Mesendoderm (in vitro differentiated cells): ENCODE measurements at regions not wholly inside any gene's neighbourhood (a gene's known extent, or its start where the extent isn't known, plus 50 kb on each side); places are given as distances from the start of the nearest gene placed in this dataset.

Experiments
- DNase-seq: peaks from one replicate; pipeline ENCODE4 v3.0.0; 2013
- H2AK5ac ChIP-seq: 2 replicates; pipeline ENCODE4 v1.6.1; 2013; ENCODE audit warnings: low read length, inconsistent platforms
- H2BK120ac ChIP-seq: 2 replicates; pipeline ENCODE4 v1.6.1; 2013; ENCODE audit warnings: low read depth, mild to moderate bottlenecking, low read length, moderate library complexity, mixed read lengths
- H2BK15ac ChIP-seq: replicated peaks from 2 replicates; pipeline ENCODE4 v1.6.1; 2013; ENCODE audit warnings: low read depth, mild to moderate bottlenecking, moderate library complexity
- H2BK5ac ChIP-seq: 2 replicates; pipeline ENCODE4 v1.6.1; 2013; ENCODE audit warnings: low read length, inconsistent platforms
- H3K18ac ChIP-seq: 2 replicates; pipeline ENCODE4 v1.6.1; 2013; ENCODE audit warnings: mild to moderate bottlenecking, low read length, mixed read lengths
- H3K23ac ChIP-seq: one replicate; pipeline ENCODE4 v1.6.1; 2013; ENCODE audit warnings: low read length
- H3K27ac ChIP-seq: 2 replicates; pipeline ENCODE4 v1.5.1; 2013; ENCODE audit warnings: low read depth, mild to moderate bottlenecking, inconsistent platforms, low read length, moderate library complexity
- H3K27me3 ChIP-seq: 2 replicates; pipeline ENCODE4 v1.6.1; 2013; ENCODE audit warnings: low read length, control low read depth, mild to moderate bottlenecking, inconsistent platforms; ENCODE audit not compliant: insufficient read depth, poor library complexity
- H3K36me3 ChIP-seq: 2 replicates; pipeline ENCODE4 v1.6.1; 2013; ENCODE audit warnings: low read length, inconsistent platforms; ENCODE audit not compliant: control insufficient read depth, insufficient read depth
- H3K4ac ChIP-seq: one replicate; pipeline ENCODE4 v1.6.1; 2013; ENCODE audit warnings: low read depth, mild to moderate bottlenecking, low read length, moderate library complexity
- H3K4me1 ChIP-seq: 2 replicates; pipeline ENCODE4 v1.6.1; 2013; ENCODE audit warnings: low read depth, low read length, inconsistent platforms; ENCODE audit not compliant: control insufficient read depth
- H3K4me2 ChIP-seq: 2 replicates; pipeline ENCODE4 v1.6.1; 2013; ENCODE audit warnings: low read length
- H3K4me3 ChIP-seq: 2 replicates; pipeline ENCODE4 v1.5.1; 2013; ENCODE audit warnings: mild to moderate bottlenecking, low read length
- H3K56ac ChIP-seq: one replicate; pipeline ENCODE4 v1.6.1; 2013; ENCODE audit warnings: low read length
- H3K79me1 ChIP-seq: 2 replicates; pipeline ENCODE4 v1.6.1; 2013; ENCODE audit warnings: low read length, inconsistent platforms
- H3K79me2 ChIP-seq: 2 replicates; pipeline ENCODE4 v1.6.1; 2013; ENCODE audit warnings: mild to moderate bottlenecking, low read length; ENCODE audit not compliant: control insufficient read depth, insufficient read depth
- H3K9ac ChIP-seq: 2 replicates; pipeline ENCODE4 v1.6.1; 2013; ENCODE audit warnings: low read length, inconsistent platforms
- H4K5ac ChIP-seq: one replicate; pipeline ENCODE4 v1.6.1; 2013; ENCODE audit warnings: low read length
- H4K8ac ChIP-seq: one replicate; pipeline ENCODE4 v1.6.1; 2013; ENCODE audit warnings: low read depth, mild to moderate bottlenecking, control low read depth, low read length, moderate library complexity
- WGBS: extraction: QIAGEN DNeasy Blood & Tissue Kit; methylation state at CpG from one replicate; pipeline ENCODE4 v1.1.7; 2013; ENCODE audit warnings: low lambda C conversion rate, missing lambda C conversion rate; ENCODE audit not compliant: insufficient coverage; ENCODE audit errors: extremely low coverage; 5-methylcytosine and 5-hydroxymethylcytosine counted together

DNA sequence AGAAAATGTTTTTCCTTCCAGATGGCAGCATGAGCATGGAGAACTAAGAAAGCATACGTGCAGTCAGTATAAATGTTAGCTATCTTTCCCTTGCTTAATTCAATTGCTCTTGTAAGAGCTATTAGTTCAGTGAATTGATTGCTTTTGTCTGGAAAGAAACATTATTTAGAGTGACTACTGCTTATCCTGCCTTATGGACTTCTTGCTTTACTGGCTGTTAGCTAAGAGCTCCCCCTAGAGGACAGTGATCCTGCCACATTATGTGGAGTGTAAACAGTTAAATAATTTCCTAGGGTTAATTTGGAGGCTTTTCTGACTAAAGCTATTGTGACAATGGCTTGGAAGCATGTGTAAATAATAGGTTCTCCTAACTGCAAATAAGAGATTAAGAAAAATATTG is 1402.4 kb downstream of the FAM133A start:
- no peaks in the 10 kb centered on the region for H3K27me3 ChIP-seq
- no peaks in the 10 kb centered on the region for H3K79me1 ChIP-seq
- H3K56ac ChIP-seq: no peak overlapping the region
- H4K5ac ChIP-seq: no peak overlapping the region
- H3K9ac ChIP-seq: no peak overlapping the region
- H2BK15ac ChIP-seq: no peak overlapping the region
- no peak overlapping the region for H2BK120ac ChIP-seq
- H3K4me1 ChIP-seq: no peaks in the 10 kb centered on the region
- H3K18ac ChIP-seq: no peak overlapping the region
- no peaks in the 10 kb centered on the region for H3K79me2 ChIP-seq
- H3K23ac ChIP-seq: no peak overlapping the region
- no peak overlapping the region for H2AK5ac ChIP-seq
- no peak overlapping the region for H4K8ac ChIP-seq
- WGBS: no CpG with 5 or more reads among the region's 1 CpG
- H3K4me3 ChIP-seq: no peak overlapping the region
- peak; percentile 56 for DNase-seq
- no peak overlapping the region for H3K4me2 ChIP-seq
- no peak overlapping the region for H2BK5ac ChIP-seq
- H3K4ac ChIP-seq: no peak overlapping the region
- no peaks in the 10 kb centered on the region for H3K36me3 ChIP-seq
- H3K27ac ChIP-seq: no peak overlapping the region

DNA sequence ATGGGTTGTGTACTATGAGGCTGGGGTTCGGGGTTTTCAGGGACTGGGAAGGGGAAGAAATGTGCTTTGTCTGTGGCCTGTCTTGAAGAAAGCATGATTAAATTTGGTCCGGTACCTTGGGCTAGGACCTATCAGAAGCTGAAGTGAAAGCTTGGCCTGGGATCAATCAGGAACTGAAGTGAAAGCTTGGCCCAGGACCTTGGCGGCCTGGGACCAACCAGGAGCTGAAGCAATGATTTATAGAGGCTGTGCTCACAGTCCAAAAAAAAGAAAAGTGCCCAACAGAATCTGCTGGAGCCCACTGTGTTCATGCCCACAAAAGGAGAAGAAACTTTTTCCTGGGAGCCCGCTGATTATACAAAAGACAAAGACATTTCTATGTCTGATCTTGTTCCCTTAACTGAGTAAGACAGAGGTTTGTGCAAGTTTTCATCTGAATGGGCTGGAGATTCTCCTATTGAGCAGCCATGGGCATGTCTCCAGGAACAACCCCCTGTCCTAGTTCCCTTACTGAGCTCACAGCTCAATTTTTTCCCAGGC is 1427.9 kb downstream of the FAM133A start:
- no peak overlapping the region for H4K8ac ChIP-seq
- no peaks in the 10 kb centered on the region for H3K79me2 ChIP-seq
- no peak overlapping the region for H2BK120ac ChIP-seq
- H2BK5ac ChIP-seq: no peak overlapping the region
- H4K5ac ChIP-seq: no peak overlapping the region
- H3K36me3 ChIP-seq: no peaks in the 10 kb centered on the region
- no peaks in the 10 kb centered on the region for H3K27me3 ChIP-seq
- no peak overlapping the region for H2BK15ac ChIP-seq
- H3K4me1 ChIP-seq: no peaks in the 10 kb centered on the region
- H3K23ac ChIP-seq: no peak overlapping the region
- no peak for DNase-seq
- H3K4ac ChIP-seq: no peak overlapping the region
- peak overlapping the region; percentile 87 for H3K18ac ChIP-seq
- H2AK5ac ChIP-seq: no peak overlapping the region
- H3K4me2 ChIP-seq: no peak overlapping the region
- H3K4me3 ChIP-seq: no peak overlapping the region
- no CpG with 5 or more reads among the region's 4 CpGs for WGBS
- no peak overlapping the region for H3K9ac ChIP-seq
- no peak overlapping the region for H3K56ac ChIP-seq
- H3K79me1 ChIP-seq: no peaks in the 10 kb centered on the region
- no peak overlapping the region for H3K27ac ChIP-seq

DNA sequence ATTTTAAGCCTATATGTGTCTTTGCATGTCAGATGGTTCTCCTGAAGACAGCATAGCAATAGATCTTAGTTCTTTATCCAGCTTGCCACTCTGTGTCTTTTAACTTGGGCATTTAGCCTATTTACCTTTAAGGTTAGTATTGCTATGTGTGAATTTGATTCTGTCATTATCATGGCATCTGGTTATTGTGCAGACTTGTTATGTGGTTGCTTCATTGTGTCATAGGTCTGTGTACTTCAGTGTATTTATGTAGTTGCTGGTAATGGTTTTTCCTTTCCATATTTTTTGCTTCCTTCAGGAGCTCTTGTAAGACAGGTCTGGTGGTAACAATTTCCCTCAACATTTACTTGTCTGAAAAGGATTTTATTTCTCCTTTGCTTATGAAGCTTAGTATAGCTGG is 1443.5 kb downstream of the FAM133A start:
- Histone ChIP-seq H3K4me1 (no peaks in the 10 kb centered on the region), H3K18ac (no peak overlapping the region), H3K4me2 (no peak overlapping the region), H3K4ac (no peak overlapping the region), H3K79me2 (no peaks in the 10 kb centered on the region), H3K79me1 (no peaks in the 10 kb centered on the region), H3K56ac (no peak overlapping the region), H4K8ac (no peak overlapping the region), H2AK5ac (no peak overlapping the region), H3K36me3 (no peaks in the 10 kb centered on the region), H4K5ac (no peak overlapping the region), H3K27ac (no peak overlapping the region), H3K9ac (no peak overlapping the region), H2BK5ac (no peak overlapping the region), H2BK120ac (no peak overlapping the region), H3K27me3 (no peaks in the 10 kb centered on the region), H2BK15ac (no peak overlapping the region), H3K23ac (no peak overlapping the region), H3K4me3 (no peak overlapping the region)
- no peak for DNase-seq

DNA sequence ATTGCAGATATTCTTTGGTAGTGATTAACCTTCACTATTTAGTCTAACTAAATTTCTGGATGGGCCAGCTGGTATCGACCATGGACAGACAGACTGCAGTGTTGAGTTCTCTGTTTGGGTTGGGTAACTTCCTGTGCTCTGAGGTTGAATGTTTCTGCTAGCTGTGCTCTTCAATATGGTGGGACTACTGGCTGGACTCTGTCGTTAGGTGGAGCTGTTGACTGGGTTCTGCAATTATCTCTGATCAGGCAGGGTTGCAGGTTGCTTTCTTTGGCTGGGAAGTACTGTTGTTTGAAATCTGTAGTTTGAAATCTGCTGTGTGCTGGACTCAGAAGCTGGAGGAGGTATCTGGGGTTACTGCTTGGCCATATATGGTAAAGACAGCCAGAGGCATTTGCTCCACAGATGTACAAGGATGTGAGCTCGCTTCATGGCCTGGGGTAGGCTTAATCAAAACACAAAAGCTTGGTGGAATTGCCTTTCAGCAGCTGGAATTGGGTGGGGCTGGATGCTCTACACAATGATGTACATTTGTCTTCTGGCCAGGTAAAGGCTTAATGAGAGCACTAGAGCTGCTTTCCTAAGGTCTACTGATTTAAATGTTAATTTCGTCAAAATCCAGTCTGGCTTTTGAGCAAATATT is 1472.0 kb downstream of the FAM133A start:
- no peak overlapping the region for H3K4me2 ChIP-seq
- no peak overlapping the region for H4K8ac ChIP-seq
- H3K27ac ChIP-seq: no peak overlapping the region
- no CpG with 5 or more reads among the region's 4 CpGs for WGBS
- no peak overlapping the region for H3K23ac ChIP-seq
- H3K4me3 ChIP-seq: no peak overlapping the region
- no peaks in the 10 kb centered on the region for H3K4me1 ChIP-seq
- H3K27me3 ChIP-seq: no peaks in the 10 kb centered on the region
- no peaks in the 10 kb centered on the region for H3K79me1 ChIP-seq
- H4K5ac ChIP-seq: no peak overlapping the region
- H3K18ac ChIP-seq: no peak overlapping the region
- no peak for DNase-seq
- H2AK5ac ChIP-seq: no peak overlapping the region
- no peak overlapping the region for H3K9ac ChIP-seq
- H2BK15ac ChIP-seq: no peak overlapping the region
- no peak overlapping the region for H2BK120ac ChIP-seq
- no peak overlapping the region for H2BK5ac ChIP-seq
- no peaks in the 10 kb centered on the region for H3K79me2 ChIP-seq
- no peaks in the 10 kb centered on the region for H3K36me3 ChIP-seq
- H3K56ac ChIP-seq: no peak overlapping the region
- no peak overlapping the region for H3K4ac ChIP-seq

DNA sequence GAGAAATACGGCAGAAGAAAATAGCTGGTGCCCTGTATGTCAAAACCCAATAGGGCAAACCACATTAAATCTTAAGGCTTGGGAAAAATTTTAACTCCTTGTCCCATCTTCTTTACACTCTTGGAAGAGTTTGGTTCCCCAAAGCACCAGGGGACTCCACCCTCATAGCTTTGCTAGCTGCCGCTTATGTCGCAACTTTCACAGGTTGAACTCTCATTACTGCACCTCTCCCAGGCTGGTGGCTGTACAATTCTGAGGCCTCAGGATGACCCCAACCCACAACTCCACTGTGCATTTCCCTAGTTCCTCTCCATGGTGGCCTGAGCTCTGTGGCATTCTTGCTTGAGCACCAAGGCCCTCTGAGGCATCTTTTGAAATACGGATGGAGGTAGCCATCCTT is 1478.8 kb downstream of the FAM133A start:
- no peak for DNase-seq
- Histone ChIP-seq H3K36me3 (no peaks in the 10 kb centered on the region), H2BK5ac (no peak overlapping the region), H2AK5ac (no peak overlapping the region), H3K4me1 (no peaks in the 10 kb centered on the region), H3K79me1 (no peaks in the 10 kb centered on the region), H3K4ac (no peak overlapping the region), H2BK15ac (no peak overlapping the region), H3K4me2 (no peak overlapping the region), H4K8ac (no peak overlapping the region), H3K27me3 (no peaks in the 10 kb centered on the region), H3K27ac (no peak overlapping the region), H3K18ac (no peak overlapping the region), H2BK120ac (no peak overlapping the region), H3K23ac (no peak overlapping the region), H3K56ac (no peak overlapping the region), H4K5ac (no peak overlapping the region), H3K4me3 (no peak overlapping the region), H3K79me2 (no peaks in the 10 kb centered on the region), H3K9ac (no peak overlapping the region)
- no CpG with 5 or more reads among the region's 4 CpGs for WGBS

DNA sequence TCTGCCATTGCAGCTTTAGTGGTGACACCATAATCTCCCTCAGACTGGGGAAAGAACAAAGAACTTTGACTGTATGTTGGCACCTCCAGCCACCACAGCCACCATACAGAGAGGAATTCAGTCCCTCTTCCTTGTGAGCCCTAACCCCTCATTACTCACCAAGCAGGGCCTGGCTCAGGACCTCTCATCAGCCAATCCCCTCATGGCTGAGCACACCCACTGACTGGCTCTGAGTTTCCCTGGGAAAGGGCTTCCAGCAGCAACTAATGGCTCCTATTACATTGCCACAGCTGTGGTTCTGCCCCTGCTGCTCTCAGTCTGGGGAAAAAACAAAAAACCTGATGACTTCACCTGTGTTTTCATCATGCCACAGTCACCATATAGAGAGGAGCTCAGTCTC is 1482.6 kb downstream of the FAM133A start:
- Histone ChIP-seq H3K4ac (no peak overlapping the region), H3K4me3 (no peak overlapping the region)
- DNase-seq: no peak

More for the DNA sequence above, 1482.6 kb downstream of the FAM133A start:
- H2BK5ac ChIP-seq: no peak overlapping the region
- no peak overlapping the region for H2BK120ac ChIP-seq
- no peak overlapping the region for H3K23ac ChIP-seq
- no peak overlapping the region for H3K18ac ChIP-seq
- no peak overlapping the region for H2AK5ac ChIP-seq
- H3K36me3 ChIP-seq: no peaks in the 10 kb centered on the region
- no peaks in the 10 kb centered on the region for H3K27me3 ChIP-seq
- H3K79me2 ChIP-seq: no peaks in the 10 kb centered on the region
- no peak overlapping the region for H3K56ac ChIP-seq
- H3K9ac ChIP-seq: no peak overlapping the region
- H3K79me1 ChIP-seq: no peaks in the 10 kb centered on the region
- no peak overlapping the region for H3K27ac ChIP-seq
- no peak overlapping the region for H4K8ac ChIP-seq
- no peaks in the 10 kb centered on the region for H3K4me1 ChIP-seq
- H3K4me2 ChIP-seq: no peak overlapping the region
- H2BK15ac ChIP-seq: no peak overlapping the region
- H4K5ac ChIP-seq: no peak overlapping the region
